ENCODE measurements at regions not wholly inside any gene's neighbourhood (a gene's known extent, or its start where the extent isn't known, plus 50 kb on each side); places are given as distances from the start of the nearest gene placed in this dataset.

GRCh38 chr5:174303035-174303434 is 257.5 kb downstream of the NSG2 start:
- Histone ChIP-seq H2AFZ (no peak overlapping the region), H3K9me2 (replicated peaks; ENCODE audit: insufficient read depth) (no peaks in the 10 kb centered on the region), H3K9me3 (ENCODE audit: low read depth) (no peaks in the 10 kb centered on the region), H3K4me2 (no peak overlapping the region), H3K27me3 (no peaks in the 10 kb centered on the region), H3K36me3 (replicated peaks; ENCODE audit: insufficient read depth, low read depth) (no peaks in the 10 kb centered on the region), H3K4me1 (ENCODE audit: insufficient read depth) (no peaks in the 10 kb centered on the region), H4K20me1 (ENCODE audit: insufficient read depth, poor library complexity, severe bottlenecking) (no peaks in the 10 kb centered on the region), H3K4me3 (no peak overlapping the region), H3K79me2 (no peaks in the 10 kb centered on the region), H3K27ac (no peak overlapping the region)
- DNase-seq (ENCODE audit: low spot score) = no peak
- WGBS (ENCODE audit: low lambda C conversion rate, missing lambda C conversion rate) = 68% methylated on average over 8 of the region's 8 CpGs
- TF ChIP-seq EZH2phosphoT487 (IDR thresholded peaks at IDR 0.05; ENCODE audit: low read depth, severe bottlenecking, unreplicated experiment) = no peak
- no peak for TF ChIP-seq CTCF (IDR thresholded peaks at IDR 0.05; ENCODE audit: poor library complexity)
- TF ChIP-seq EZH2 (IDR thresholded peaks at IDR 0.05; ENCODE audit: borderline replicate concordance) = no peak

- Histone ChIP-seq H3K36me3 (replicated peaks; ENCODE audit: insufficient read depth, low read depth) (no peaks in the 10 kb centered on the region), H3K27ac (no peak overlapping the region), H3K4me1 (ENCODE audit: insufficient read depth) (no peaks in the 10 kb centered on the region), H3K9me2 (replicated peaks; ENCODE audit: insufficient read depth) (no peaks in the 10 kb centered on the region), H4K20me1 (ENCODE audit: insufficient read depth, poor library complexity, severe bottlenecking) (no peaks in the 10 kb centered on the region), H3K27me3 (no peaks in the 10 kb centered on the region), H3K79me2 (no peaks in the 10 kb centered on the region), H3K4me3 (no peak overlapping the region), H3K4me2 (no peak overlapping the region), H2AFZ (no peak overlapping the region), H3K9me3 (ENCODE audit: low read depth) (no peaks in the 10 kb centered on the region)
- DNase-seq (ENCODE audit: low spot score) = no peak
- 61% methylated on average over 10 of the region's 10 CpGs for WGBS (ENCODE audit: low lambda C conversion rate, missing lambda C conversion rate)
- TF ChIP-seq EZH2 (IDR thresholded peaks at IDR 0.05; ENCODE audit: borderline replicate concordance) (no peak), CTCF (IDR thresholded peaks at IDR 0.05; ENCODE audit: poor library complexity) (no peak), EZH2phosphoT487 (IDR thresholded peaks at IDR 0.05; ENCODE audit: low read depth, severe bottlenecking, unreplicated experiment) (no peak)
Measured at GRCh38 chr5:174303437-174304045, 258.0 kb downstream of the NSG2 start.

- Histone ChIP-seq H2AFZ (no peak overlapping the region), H3K27ac (no peak overlapping the region)
- no peak for DNase-seq (ENCODE audit: low spot score)
Measured at GRCh38 chr5:174305241-174305681, 259.8 kb downstream of the NSG2 start.

More at GRCh38 chr5:174305241-174305681, 259.8 kb downstream of the NSG2 start:
- Histone ChIP-seq H3K4me1 (ENCODE audit: insufficient read depth) (no peaks in the 10 kb centered on the region), H3K9me3 (ENCODE audit: low read depth) (no peaks in the 10 kb centered on the region), H3K27me3 (peaks cover 2% of the 10 kb centered on the region), H3K4me3 (no peak overlapping the region), H3K9me2 (replicated peaks; ENCODE audit: insufficient read depth) (no peaks in the 10 kb centered on the region), H4K20me1 (ENCODE audit: insufficient read depth, poor library complexity, severe bottlenecking) (no peaks in the 10 kb centered on the region), H3K36me3 (replicated peaks; ENCODE audit: insufficient read depth, low read depth) (no peaks in the 10 kb centered on the region), H3K4me2 (no peak overlapping the region), H3K79me2 (no peaks in the 10 kb centered on the region)
- TF ChIP-seq EZH2phosphoT487 (IDR thresholded peaks at IDR 0.05; ENCODE audit: low read depth, severe bottlenecking, unreplicated experiment) (no peak), CTCF (IDR thresholded peaks at IDR 0.05; ENCODE audit: poor library complexity) (no peak), EZH2 (IDR thresholded peaks at IDR 0.05; ENCODE audit: borderline replicate concordance) (no peak)
- WGBS (ENCODE audit: low lambda C conversion rate, missing lambda C conversion rate) = 82% methylated on average over 8 of the region's 8 CpGs
